ENCODE measurements at regions not wholly inside any gene's neighbourhood (a gene's known extent, or its start where the extent isn't known, plus 50 kb on each side); places are given as distances from the start of the nearest gene placed in this dataset.

- no peak for TF ChIP-seq CTCF (IDR thresholded peaks at IDR 0.05)
- TF ChIP-seq POLR2AphosphoS5 (IDR thresholded peaks at IDR 0.05): no peak
Measured at GRCh38 chr18:55696811-55697210, 108.8 kb upstream of the TCF4 start.

All from sigmoid colon (tissue), 4 donors.